ENCODE measurements at regions not wholly inside any gene's neighbourhood (a gene's known extent, or its start where the extent isn't known, plus 50 kb on each side); places are given as distances from the start of the nearest gene placed in this dataset.

- DNase-seq (ENCODE audit: low spot score) = no peak
- no peak overlapping the region for H2BK5ac ChIP-seq (ENCODE audit: low read length)
Observed at GRCh38 chr13:34881494-34881893, 60.6 kb upstream of the NBEA start.

GRCh38 chr13:34883396-34883795, 58.7 kb upstream of the NBEA start:
- no peak overlapping the region for H3K4ac ChIP-seq (ENCODE audit: low read length)
- H3K4me1 ChIP-seq (ENCODE audit: control insufficient read depth in 2 of 2, insufficient read depth in 1 of 2, low read depth in 1 of 2, low read length in 2 of 2) = no peaks in the 10 kb centered on the region
- H3K36me3 ChIP-seq (replicated peaks in 1 of 2; ENCODE audit: control insufficient read depth in 2 of 2, insufficient read depth in 2 of 2, low read length in 2 of 2) = no peaks in the 10 kb centered on the region
- H3K18ac ChIP-seq (ENCODE audit: low read length) = no peak overlapping the region
- no peaks in the 10 kb centered on the region for H3K9me3 ChIP-seq (replicated peaks in 1 of 2; ENCODE audit: control insufficient read depth in 2 of 2, insufficient read depth in 1 of 2, low read depth in 1 of 2, low read length in 2 of 2)
- no peak overlapping the region for H3K9ac ChIP-seq (ENCODE audit: low read depth, low read length, poor library complexity)
- H3K27me3 ChIP-seq (ENCODE audit: control insufficient read depth in 3 of 3, insufficient read depth in 3 of 3, low read depth in 1 of 3, low read length in 3 of 3) = no peaks in the 10 kb centered on the region
- no peak overlapping the region for H2AK5ac ChIP-seq (ENCODE audit: low read depth, low read length)
- H2BK15ac ChIP-seq (ENCODE audit: low read length) = no peak overlapping the region
- H3K14ac ChIP-seq (ENCODE audit: low read length) = no peak overlapping the region
- no peak overlapping the region for H3K4me2 ChIP-seq (ENCODE audit: insufficient read depth, low read length, poor library complexity, severe bottlenecking)
- no peak overlapping the region for H3K27ac ChIP-seq (replicated peaks; ENCODE audit: low read length)
- WGBS, 2 donors (ENCODE audit: extremely low coverage in 2 of 2, insufficient read length in 2 of 2, insufficient replicate concordance in 1 of 2) = no CpG with 5 or more reads among the region's 6 CpGs
- no peak overlapping the region for H2AFZ ChIP-seq (ENCODE audit: low read length)
- H4K8ac ChIP-seq (ENCODE audit: low read depth, low read length) = no peak overlapping the region
- H3K23ac ChIP-seq (ENCODE audit: low read depth, low read length, poor library complexity) = no peak overlapping the region
- no peak overlapping the region for H3K4me3 ChIP-seq (ENCODE audit: low read length in 2 of 2)
- H4K91ac ChIP-seq (ENCODE audit: low read depth, low read length, poor library complexity) = no peak overlapping the region
- no peak overlapping the region for H2BK120ac ChIP-seq (ENCODE audit: low read depth, low read length)
- no peaks in the 10 kb centered on the region for H3K79me1 ChIP-seq (ENCODE audit: low read depth, low read length)
- no peak for DNase-seq (ENCODE audit: low spot score)
- no peak overlapping the region for H2BK5ac ChIP-seq (ENCODE audit: low read length)
- no peak overlapping the region for H2BK12ac ChIP-seq (ENCODE audit: low read length)

More at GRCh38 chr13:34881494-34881893, 60.6 kb upstream of the NBEA start:
- Histone ChIP-seq H3K4me1 (ENCODE audit: control insufficient read depth in 2 of 2, insufficient read depth in 1 of 2, low read depth in 1 of 2, low read length in 2 of 2) (no peaks in the 10 kb centered on the region), H2BK15ac (ENCODE audit: low read length) (no peak overlapping the region), H3K27me3 (ENCODE audit: control insufficient read depth in 3 of 3, insufficient read depth in 3 of 3, low read depth in 1 of 3, low read length in 3 of 3) (no peaks in the 10 kb centered on the region), H3K18ac (ENCODE audit: low read length) (no peak overlapping the region), H3K4ac (ENCODE audit: low read length) (no peak overlapping the region), H3K79me1 (ENCODE audit: low read depth, low read length) (no peaks in the 10 kb centered on the region), H3K36me3 (replicated peaks in 1 of 2; ENCODE audit: control insufficient read depth in 2 of 2, insufficient read depth in 2 of 2, low read length in 2 of 2) (no peaks in the 10 kb centered on the region), H3K4me2 (ENCODE audit: insufficient read depth, low read length, poor library complexity, severe bottlenecking) (no peak overlapping the region), H3K23ac (ENCODE audit: low read depth, low read length, poor library complexity) (no peak overlapping the region), H2BK12ac (ENCODE audit: low read length) (no peak overlapping the region), H2AK5ac (ENCODE audit: low read depth, low read length) (no peak overlapping the region), H3K27ac (replicated peaks; ENCODE audit: low read length) (no peak overlapping the region), H4K91ac (ENCODE audit: low read depth, low read length, poor library complexity) (no peak overlapping the region), H3K14ac (ENCODE audit: low read length) (no peak overlapping the region), H3K4me3 (ENCODE audit: low read length in 2 of 2) (no peak overlapping the region), H2BK120ac (ENCODE audit: low read depth, low read length) (no peak overlapping the region), H4K8ac (ENCODE audit: low read depth, low read length) (no peak overlapping the region), H3K9me3 (replicated peaks in 1 of 2; ENCODE audit: control insufficient read depth in 2 of 2, insufficient read depth in 1 of 2, low read depth in 1 of 2, low read length in 2 of 2) (no peaks in the 10 kb centered on the region), H3K9ac (ENCODE audit: low read depth, low read length, poor library complexity) (no peak overlapping the region), H2AFZ (ENCODE audit: low read length) (no peak overlapping the region)
- no CpG with 5 or more reads among the region's 2 CpGs for WGBS, 2 donors (ENCODE audit: extremely low coverage in 2 of 2, insufficient read length in 2 of 2, insufficient replicate concordance in 1 of 2)

GRCh38 chr13:34884366-34884765, 57.7 kb upstream of the NBEA start:
- H2BK5ac ChIP-seq (ENCODE audit: low read length) = no peak overlapping the region
- H3K36me3 ChIP-seq (replicated peaks in 1 of 2; ENCODE audit: control insufficient read depth in 2 of 2, insufficient read depth in 2 of 2, low read length in 2 of 2) = no peaks in the 10 kb centered on the region
- H3K27ac ChIP-seq (replicated peaks; ENCODE audit: low read length) = no peak overlapping the region
- H2BK12ac ChIP-seq (ENCODE audit: low read length) = no peak overlapping the region
- no peak overlapping the region for H3K18ac ChIP-seq (ENCODE audit: low read length)
- H3K79me1 ChIP-seq (ENCODE audit: low read depth, low read length) = no peaks in the 10 kb centered on the region
- H3K4me3 ChIP-seq (ENCODE audit: low read length in 2 of 2) = no peak overlapping the region
- H3K4me1 ChIP-seq (ENCODE audit: control insufficient read depth in 2 of 2, insufficient read depth in 1 of 2, low read depth in 1 of 2, low read length in 2 of 2) = no peaks in the 10 kb centered on the region
- H2AFZ ChIP-seq (ENCODE audit: low read length) = no peak overlapping the region
- no peak overlapping the region for H2BK120ac ChIP-seq (ENCODE audit: low read depth, low read length)
- H3K9me3 ChIP-seq (replicated peaks in 1 of 2; ENCODE audit: control insufficient read depth in 2 of 2, insufficient read depth in 1 of 2, low read depth in 1 of 2, low read length in 2 of 2) = no peaks in the 10 kb centered on the region
- H3K4me2 ChIP-seq (ENCODE audit: insufficient read depth, low read length, poor library complexity, severe bottlenecking) = no peak overlapping the region
- no peaks in the 10 kb centered on the region for H3K27me3 ChIP-seq (ENCODE audit: control insufficient read depth in 3 of 3, insufficient read depth in 3 of 3, low read depth in 1 of 3, low read length in 3 of 3)
- H4K8ac ChIP-seq (ENCODE audit: low read depth, low read length) = no peak overlapping the region
- no peak overlapping the region for H3K14ac ChIP-seq (ENCODE audit: low read length)
- no peak overlapping the region for H2BK15ac ChIP-seq (ENCODE audit: low read length)
- H4K91ac ChIP-seq (ENCODE audit: low read depth, low read length, poor library complexity) = no peak overlapping the region
- no CpG with 5 or more reads among the region's 2 CpGs for WGBS, 2 donors (ENCODE audit: extremely low coverage in 2 of 2, insufficient read length in 2 of 2, insufficient replicate concordance in 1 of 2)
- no peak for DNase-seq (ENCODE audit: low spot score)
- H3K9ac ChIP-seq (ENCODE audit: low read depth, low read length, poor library complexity) = no peak overlapping the region
- H3K23ac ChIP-seq (ENCODE audit: low read depth, low read length, poor library complexity) = no peak overlapping the region
- no peak overlapping the region for H3K4ac ChIP-seq (ENCODE audit: low read length)
- no peak overlapping the region for H2AK5ac ChIP-seq (ENCODE audit: low read depth, low read length)

GRCh38 chr13:34886121-34886875, 55.8 kb upstream of the NBEA start:
- no peaks in the 10 kb centered on the region for H3K27me3 ChIP-seq (ENCODE audit: control insufficient read depth in 3 of 3, insufficient read depth in 3 of 3, low read depth in 1 of 3, low read length in 3 of 3)
- no peak overlapping the region for H4K8ac ChIP-seq (ENCODE audit: low read depth, low read length)
- no peak overlapping the region for H2AFZ ChIP-seq (ENCODE audit: low read length)
- H3K36me3 ChIP-seq (replicated peaks in 1 of 2; ENCODE audit: control insufficient read depth in 2 of 2, insufficient read depth in 2 of 2, low read length in 2 of 2) = no peaks in the 10 kb centered on the region
- no CpG with 5 or more reads among the region's 2 CpGs for WGBS, 2 donors (ENCODE audit: extremely low coverage in 2 of 2, insufficient read length in 2 of 2, insufficient replicate concordance in 1 of 2)
- H3K4me3 ChIP-seq (ENCODE audit: low read length in 2 of 2) = no peak overlapping the region
- no peak overlapping the region for H3K4me2 ChIP-seq (ENCODE audit: insufficient read depth, low read length, poor library complexity, severe bottlenecking)
- no peak overlapping the region for H3K4ac ChIP-seq (ENCODE audit: low read length)
- no peak overlapping the region for H2BK5ac ChIP-seq (ENCODE audit: low read length)
- DNase-seq (ENCODE audit: low spot score) = no peak
- H2BK15ac ChIP-seq (ENCODE audit: low read length) = no peak overlapping the region
- no peak overlapping the region for H3K23ac ChIP-seq (ENCODE audit: low read depth, low read length, poor library complexity)
- H3K14ac ChIP-seq (ENCODE audit: low read length) = no peak overlapping the region
- no peak overlapping the region for H3K9ac ChIP-seq (ENCODE audit: low read depth, low read length, poor library complexity)
- no peaks in the 10 kb centered on the region for H3K79me1 ChIP-seq (ENCODE audit: low read depth, low read length)
- H3K9me3 ChIP-seq (replicated peaks in 1 of 2; ENCODE audit: control insufficient read depth in 2 of 2, insufficient read depth in 1 of 2, low read depth in 1 of 2, low read length in 2 of 2) = no peaks in the 10 kb centered on the region
- H2BK120ac ChIP-seq (ENCODE audit: low read depth, low read length) = no peak overlapping the region
- no peaks in the 10 kb centered on the region for H3K4me1 ChIP-seq (ENCODE audit: control insufficient read depth in 2 of 2, insufficient read depth in 1 of 2, low read depth in 1 of 2, low read length in 2 of 2)
- H2BK12ac ChIP-seq (ENCODE audit: low read length) = no peak overlapping the region
- H4K91ac ChIP-seq (ENCODE audit: low read depth, low read length, poor library complexity) = no peak overlapping the region
- no peak overlapping the region for H2AK5ac ChIP-seq (ENCODE audit: low read depth, low read length)
- H3K18ac ChIP-seq (ENCODE audit: low read length) = no peak overlapping the region
- no peak overlapping the region for H3K27ac ChIP-seq (replicated peaks; ENCODE audit: low read length)

Data from neuronal stem cell (in vitro differentiated cells).